NCI-H2107 (cell line): ENCODE measurements at regions not wholly inside any gene's neighbourhood (a gene's known extent, or its start where the extent isn't known, plus 50 kb on each side); places are given as distances from the start of the nearest gene placed in this dataset.
A peak's percentile ranks its signal among the peaks of the same experiment; 100 is the strongest.
"Not testable (repeated sequence)": the region's sequence is repeated elsewhere in the genome, so short reads cannot be mapped to it uniquely, and the experiment has no call there.

Experiments
- DNase-seq: peaks from one replicate; lab custom pipeline; 2025; lab: John Stamatoyannopoulos, UW

- not testable (repeated sequence) for DNase-seq
Measured at GRCh38 chr1:219863816-219864215, 64.5 kb downstream of the SLC30A10 start.

- DNase-seq: no peak
Measured at GRCh38 chr1:219862366-219862765, 66.0 kb downstream of the SLC30A10 start.

DNA sequence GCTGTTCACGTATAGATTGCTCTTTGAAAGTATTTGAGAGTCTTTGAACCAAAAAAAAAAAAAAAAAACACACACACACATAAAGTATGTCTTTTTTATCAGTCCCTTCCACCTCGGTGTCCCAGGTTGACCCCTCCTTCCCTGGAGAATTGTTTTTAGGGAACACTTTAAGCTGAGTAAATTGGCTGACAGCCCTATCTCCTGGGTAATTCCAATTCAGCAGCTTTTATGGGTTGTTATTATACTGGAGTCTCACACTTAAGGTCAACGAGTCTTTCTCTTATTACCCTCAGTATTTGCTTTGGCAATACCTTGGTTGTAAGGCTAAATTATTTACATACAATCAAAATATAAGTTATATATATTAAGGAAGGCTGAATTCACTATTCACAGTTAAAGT is 69.4 kb downstream of the SLC30A10 start:
- no peak for DNase-seq

- no peak for DNase-seq
Measured at GRCh38 chr1:219847215-219847855, 81.0 kb downstream of the SLC30A10 start.

GRCh38 chr1:219839595-219839994 is 88.8 kb downstream of the SLC30A10 start:
- DNase-seq: not testable (repeated sequence)

DNA sequence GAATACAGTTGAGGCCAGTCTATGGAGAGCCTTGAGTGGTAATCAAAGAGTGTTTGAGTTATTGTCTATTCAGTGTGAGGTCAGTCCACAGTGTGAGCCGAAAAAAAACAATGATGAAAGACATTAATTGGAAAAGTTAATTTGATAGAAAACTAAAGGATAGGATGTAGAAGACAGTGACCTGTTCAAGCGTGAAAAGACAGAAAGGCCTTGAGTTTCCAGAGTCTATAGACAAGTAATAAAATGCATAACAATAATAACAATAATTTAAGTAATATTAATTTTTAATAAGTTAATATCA is 90.4 kb downstream of the SLC30A10 start:
- DNase-seq: no peak

GRCh38 chr1:219837274-219837993 is 90.9 kb downstream of the SLC30A10 start:
- peak; percentile 40 for DNase-seq

DNA sequence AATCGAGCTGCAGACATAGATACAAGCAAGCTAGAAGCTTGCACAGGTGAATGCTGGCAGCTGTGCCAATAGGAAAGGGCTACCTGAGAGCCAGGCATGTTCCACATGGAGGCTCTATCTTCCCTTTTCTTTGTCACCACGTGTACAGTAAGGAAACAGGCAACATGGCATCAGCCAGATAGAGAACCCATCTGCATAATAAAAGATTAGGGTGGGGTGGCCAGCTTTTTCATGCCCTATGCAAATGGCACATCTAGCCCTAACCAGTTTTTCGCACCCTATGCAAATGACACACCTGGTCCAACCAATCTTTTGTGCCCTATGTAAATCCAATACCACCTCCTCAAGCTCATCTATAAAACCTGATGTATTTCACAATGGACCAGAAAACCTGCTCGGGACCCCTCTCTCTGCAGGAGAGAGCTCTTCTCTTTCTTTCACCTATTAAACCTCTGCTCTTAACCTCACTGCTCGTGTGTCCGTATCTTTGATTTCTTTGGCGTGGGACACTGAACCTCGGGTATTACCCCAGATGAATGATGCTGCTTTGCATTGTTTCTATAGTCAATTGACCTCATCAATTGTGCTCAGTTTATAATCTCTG is 93.9 kb downstream of the SLC30A10 start:
- DNase-seq: no peak

- peak; percentile 17 for DNase-seq
Measured at GRCh38 chr1:219833214-219833815, 95.0 kb downstream of the SLC30A10 start.

- DNase-seq: no peak
Measured at GRCh38 chr1:219826290-219826689, 102.1 kb downstream of the SLC30A10 start.

DNA sequence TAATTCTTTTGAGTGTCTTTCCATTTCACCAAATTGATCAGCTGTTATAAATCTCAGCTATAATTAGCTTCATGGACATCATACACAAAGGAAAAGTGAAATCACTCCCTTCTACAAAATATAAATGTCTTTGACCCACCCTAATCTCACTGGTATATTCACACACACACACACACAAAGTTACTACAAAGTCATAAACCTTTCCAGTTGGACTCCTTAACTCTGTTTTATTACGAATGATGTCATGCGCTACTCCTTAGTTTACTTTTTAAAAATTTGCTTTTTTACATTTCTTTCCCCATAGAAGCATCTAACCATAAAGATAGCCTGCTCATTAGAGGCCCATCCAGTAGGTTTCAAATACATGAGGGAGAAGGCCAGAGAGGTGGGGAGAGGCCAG is 103.0 kb downstream of the SLC30A10 start:
- no peak for DNase-seq

DNA sequence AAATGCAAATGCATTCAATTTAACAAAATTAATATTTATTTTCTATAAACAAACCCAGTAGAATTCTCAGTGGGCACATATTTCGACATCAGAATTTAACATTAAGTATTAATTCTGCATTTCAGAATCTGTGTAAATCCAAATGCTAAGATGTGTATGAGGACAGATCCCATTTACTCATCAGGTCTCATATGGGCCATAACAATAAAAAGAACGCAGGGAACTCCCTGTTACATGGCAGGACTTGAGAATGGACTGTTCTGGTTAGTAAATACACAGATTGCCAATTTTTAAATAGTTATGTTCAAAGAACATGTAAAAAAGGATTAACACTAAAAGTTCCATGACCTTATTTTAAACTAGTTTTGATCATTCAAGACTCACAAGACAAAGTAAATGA is 104.0 kb downstream of the SLC30A10 start:
- no peak for DNase-seq

DNA sequence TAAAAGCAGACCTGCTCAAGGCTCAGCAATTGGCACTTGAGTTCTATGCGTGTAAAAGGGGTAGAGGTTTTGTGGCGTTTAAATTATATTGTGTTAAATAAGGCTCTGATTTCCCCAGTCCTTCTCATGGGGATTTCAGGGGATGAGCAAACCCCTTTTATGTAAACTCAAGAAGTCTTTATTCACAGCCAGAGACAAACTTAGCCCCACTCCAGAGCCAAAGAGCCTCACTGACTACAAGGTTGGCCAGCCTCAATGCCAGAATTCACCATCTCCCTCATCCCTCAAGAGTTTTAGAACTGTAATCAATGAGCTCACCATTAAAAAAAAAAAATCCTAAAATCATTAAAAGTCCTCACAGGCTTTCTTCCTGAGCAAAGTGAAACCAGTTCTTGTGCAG is 107.8 kb downstream of the SLC30A10 start:
- DNase-seq: no peak

GRCh38 chr1:219817914-219818313 is 110.4 kb downstream of the SLC30A10 start:
- DNase-seq: no peak

GRCh38 chr1:219813294-219813693 is 115.1 kb downstream of the SLC30A10 start:
- no peak for DNase-seq

GRCh38 chr1:219812491-219813203 is 115.7 kb downstream of the SLC30A10 start:
- DNase-seq: peak; percentile 54

DNA sequence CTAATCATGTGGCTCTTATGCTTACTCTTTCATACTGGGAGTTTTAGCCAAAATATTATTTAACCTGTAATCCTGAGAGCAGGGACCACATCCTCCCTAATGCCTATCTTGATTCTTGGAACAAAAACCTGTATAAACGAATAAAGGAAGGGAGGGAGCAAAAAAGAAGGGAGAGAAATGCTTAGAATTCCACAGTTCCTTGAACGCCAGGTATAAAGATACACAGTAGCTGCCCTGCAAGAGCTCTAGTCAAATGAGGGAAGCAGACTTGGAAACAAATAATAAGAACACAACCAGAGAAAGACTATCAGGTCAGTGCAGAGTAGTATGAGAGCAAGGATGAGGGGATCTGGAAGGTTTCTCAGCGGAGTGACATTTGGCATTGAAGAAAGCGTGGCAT is 116.3 kb downstream of the SLC30A10 start:
- no peak for DNase-seq

DNA sequence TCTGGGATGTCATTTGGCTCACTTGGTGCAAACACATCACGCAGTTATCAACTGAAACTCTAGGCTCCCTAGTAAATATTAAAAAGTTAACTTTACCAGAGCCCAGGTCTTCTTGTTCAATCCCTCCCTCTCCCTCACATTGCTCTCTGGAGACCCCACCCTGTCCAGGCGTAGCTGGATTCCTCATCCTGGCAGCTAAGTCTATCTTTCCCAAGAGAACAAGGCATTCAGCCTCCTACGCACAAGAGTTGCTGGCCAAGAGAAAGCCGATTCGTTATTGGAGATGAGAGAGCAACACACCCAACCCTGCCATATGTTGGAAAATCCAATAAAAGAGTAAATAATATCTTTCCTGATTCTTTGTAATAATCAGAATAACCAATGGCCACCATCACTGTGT is 117.9 kb downstream of the SLC30A10 start:
- no peak for DNase-seq

DNA sequence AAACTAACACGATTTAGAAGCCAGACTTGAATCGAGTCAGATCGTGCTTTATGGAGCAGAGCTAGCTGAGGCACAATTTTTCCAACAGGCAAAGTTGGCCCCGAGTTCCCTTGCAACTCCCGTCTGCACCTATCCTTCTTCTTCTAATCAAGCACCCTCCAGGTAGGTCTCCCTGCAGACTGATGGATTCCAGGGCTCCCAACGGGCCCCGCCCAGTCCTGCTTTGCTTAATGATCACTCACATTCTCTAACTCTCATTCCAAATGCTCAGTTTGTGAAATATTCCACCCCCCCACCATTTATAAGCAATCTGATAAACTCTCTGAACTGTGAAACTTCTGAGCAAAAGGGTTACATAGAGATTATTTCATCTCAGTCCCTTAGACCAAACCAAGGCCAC is 119.6 kb downstream of the SLC30A10 start:
- DNase-seq: no peak

GRCh38 chr1:219806642-219807041 is 121.7 kb downstream of the SLC30A10 start:
- peak; percentile 28 for DNase-seq

- no peak for DNase-seq
Measured at GRCh38 chr1:219806020-219806419, 122.3 kb downstream of the SLC30A10 start.

GRCh38 chr1:219805191-219805590 is 123.2 kb downstream of the SLC30A10 start:
- DNase-seq: no peak
